SK-N-SH (cell line): ENCODE measurements at regions not wholly inside any gene's neighbourhood (a gene's known extent, or its start where the extent isn't known, plus 50 kb on each side); places are given as distances from the start of the nearest gene placed in this dataset.
A peak's percentile ranks its signal among the peaks of the same experiment; 100 is the strongest.

Source experiments
- CTCF ChIA-PET: fragments of 300-600, 350-600 bp; formaldehyde crosslinking; extraction: SDS; loops from one replicate; lab custom pipeline; 2021; lab: Yijun Ruan, JAX
- POLR2A ChIA-PET: fragments of 350-600 bp; sonication (Branson Sonifier 250); formaldehyde crosslinking; extraction: SDS; loops from one replicate; lab custom pipeline; 2020; ENCODE audit warnings: antibody characterized with exemption, inconsistent platforms; lab: Yijun Ruan, JAX
- DNase-seq: peaks from one replicate; pipeline ENCODE4 v3.0.0; 2012
- H2AFZ ChIP-seq: fragments of 200-600 bp; sonication (generic); 2 replicates; pipeline ENCODE4 v1.8.1; 2016; ENCODE audit warnings: antibody characterized with exemption, mild to moderate bottlenecking, low read depth
- H3F3A ChIP-seq: fragments of 200-600 bp; sonication (generic); replicated peaks from 2 replicates; pipeline ENCODE3; 2016; ENCODE audit warnings: antibody characterized with exemption, mild to moderate bottlenecking; ENCODE audit not compliant: insufficient read depth
- H3K27ac ChIP-seq, 2 experiments: fragments of 200-500 bp in 1 of 2; fragments of 200-600 bp in 1 of 2; sonication (Bioruptor generic) in 1 of 2; sonication (generic), shearing (Covaris generic) in 1 of 2; 2 replicates each; pipeline versions ENCODE4 v1.5.1 to v1.6.1; 2014 to 2016; ENCODE audit warnings: low read depth in 2 of 2, inconsistent platforms in 1 of 2, low read length in 1 of 2, mild to moderate bottlenecking in 1 of 2, mixed read lengths in 1 of 2
- H3K27me3 ChIP-seq: fragments of 200-600 bp; sonication (generic), shearing (Covaris generic); 2 replicates; pipeline ENCODE4 v1.6.1; 2016; ENCODE audit warnings: mixed run types; ENCODE audit not compliant: insufficient read depth
- H3K36me3 ChIP-seq, 2 experiments: fragments of 200-500 bp in 1 of 2; fragments of 200-600 bp in 1 of 2; sonication (Bioruptor generic) in 1 of 2; sonication (generic) in 1 of 2; replicated peaks in 1 of 2; 2 replicates each; pipeline versions ENCODE3 to v1.5.1; 2014 to 2016; ENCODE audit warnings: low read length in 1 of 2, mild to moderate bottlenecking in 1 of 2; ENCODE audit not compliant: insufficient read depth in 2 of 2, control insufficient read depth in 1 of 2
- H3K4me1 ChIP-seq, 2 experiments: fragments of 200-500 bp in 1 of 2; fragments of 200-600 bp in 1 of 2; sonication (Bioruptor generic) in 1 of 2; sonication (generic), shearing (Covaris generic) in 1 of 2; 2 replicates each; pipeline versions ENCODE4 v1.5.1 to v1.6.1; 2014 to 2016; ENCODE audit warnings: low read depth in 1 of 2, low read length in 1 of 2, mixed run types in 1 of 2; ENCODE audit not compliant: insufficient read depth in 2 of 2, control insufficient read depth in 1 of 2
- H3K4me2 ChIP-seq: fragments of 200-600 bp; sonication (generic), shearing (Covaris generic); 2 replicates; pipeline ENCODE4 v1.6.1; 2017; ENCODE audit warnings: mixed run types
- H3K4me3 ChIP-seq, 2 experiments: fragments of 200-500 bp in 1 of 2; fragments of 200-600 bp in 1 of 2; sonication (Bioruptor generic) in 1 of 2; sonication (generic), shearing (Covaris generic) in 1 of 2; 2 replicates each; pipeline versions ENCODE4 v1.5.1 to v1.8.1; 2014 to 2016; ENCODE audit warnings: low read depth in 2 of 2, inconsistent platforms in 1 of 2, low read length in 1 of 2, mild to moderate bottlenecking in 1 of 2, mixed read lengths in 1 of 2, moderate library complexity in 1 of 2
- H3K79me2 ChIP-seq: fragments of 200-600 bp; sonication (generic); 2 replicates; pipeline ENCODE4 v1.8.1; 2017; ENCODE audit warnings: mild to moderate bottlenecking; ENCODE audit not compliant: insufficient read depth
- H3K9ac ChIP-seq: fragments of 200-600 bp; sonication (generic); 2 replicates; pipeline ENCODE4 v1.6.1; 2017; ENCODE audit warnings: mixed run types
- H3K9me2 ChIP-seq: fragments of 200-600 bp; sonication (generic); 2 replicates; pipeline ENCODE4 v1.6.1; 2017; ENCODE audit warnings: mixed run types
- H3K9me3 ChIP-seq: fragments of 200-600 bp; sonication (generic); 2 replicates; pipeline ENCODE4 v1.6.1; 2017; ENCODE audit warnings: mixed run types, mild to moderate bottlenecking, moderate library complexity
- H4K20me1 ChIP-seq: fragments of 200-600 bp; sonication (generic); 2 replicates; pipeline ENCODE4 v1.6.1; 2017; ENCODE audit warnings: mild to moderate bottlenecking, mixed run types; ENCODE audit not compliant: insufficient read depth
- ELF1 ChIP-seq: IDR thresholded peaks from 2 replicates; pipeline ENCODE4 v1.4.0; 2012
- EP300 ChIP-seq, 2 experiments: IDR thresholded peaks; 2 replicates each; pipeline versions ENCODE4 v1.4.0 to v1.6.1; 2012; ENCODE audit warnings: borderline replicate concordance in 1 of 2, low read depth in 1 of 2, low read length in 1 of 2
- FOXJ3 ChIP-seq: sonication (generic); formaldehyde crosslinking; IDR thresholded peaks from 2 replicates; pipeline ENCODE4 v1.5.1; 2020; ENCODE audit warnings: mild to moderate bottlenecking, missing genetic modification reagents
- FOXM1 ChIP-seq: IDR thresholded peaks from 2 replicates; pipeline ENCODE4 v1.4.0; 2012; ENCODE audit warnings: low read depth, mild to moderate bottlenecking
- GABPA ChIP-seq: IDR thresholded peaks from 2 replicates; pipeline ENCODE4 v1.4.0; 2012; ENCODE audit warnings: low read depth, mild to moderate bottlenecking
- GATA2 ChIP-seq: sonication (generic); formaldehyde crosslinking; IDR thresholded peaks from 2 replicates; pipeline ENCODE4 v1.5.0; 2020; ENCODE audit warnings: mild to moderate bottlenecking, missing genetic modification reagents
- JUND ChIP-seq: IDR thresholded peaks from 2 replicates; pipeline ENCODE4 v1.4.0; 2012
- NFIC ChIP-seq: IDR thresholded peaks from 2 replicates; pipeline ENCODE4 v1.4.0; 2012; ENCODE audit warnings: borderline replicate concordance
- NRF1 ChIP-seq: IDR thresholded peaks from 2 replicates; pipeline ENCODE4 v1.6.1; 2012; ENCODE audit warnings: low read depth, mild to moderate bottlenecking, low read length
- RXRA ChIP-seq: IDR thresholded peaks from 2 replicates; pipeline ENCODE4 v1.4.0; 2012; ENCODE audit warnings: low read depth, mild to moderate bottlenecking, borderline replicate concordance
- TCF12 ChIP-seq: IDR thresholded peaks from 2 replicates; pipeline ENCODE4 v1.4.0; 2012
- TEAD4 ChIP-seq: IDR thresholded peaks from 2 replicates; pipeline ENCODE4 v1.4.0; 2012; ENCODE audit warnings: mild to moderate bottlenecking, borderline replicate concordance; ENCODE audit not compliant: insufficient read depth
- YY1 ChIP-seq: IDR thresholded peaks from 2 replicates; pipeline ENCODE4 v1.4.0; 2012; ENCODE audit warnings: low read depth, mild to moderate bottlenecking
- WGBS: methylation state at CpG from one replicate; pipeline ENCODE4 v1.1.6; 2017; ENCODE audit warnings: low lambda C conversion rate; 5-methylcytosine and 5-hydroxymethylcytosine counted together
- TF ChIP-seq, protein P1 (sequence below): IDR thresholded peaks from 2 replicates; pipeline ENCODE4 v1.4.0; 2012; ENCODE audit warnings: low read depth
- TF ChIP-seq, protein P2 (sequence below): IDR thresholded peaks from 2 replicates; pipeline ENCODE4; 2012

DNA sequence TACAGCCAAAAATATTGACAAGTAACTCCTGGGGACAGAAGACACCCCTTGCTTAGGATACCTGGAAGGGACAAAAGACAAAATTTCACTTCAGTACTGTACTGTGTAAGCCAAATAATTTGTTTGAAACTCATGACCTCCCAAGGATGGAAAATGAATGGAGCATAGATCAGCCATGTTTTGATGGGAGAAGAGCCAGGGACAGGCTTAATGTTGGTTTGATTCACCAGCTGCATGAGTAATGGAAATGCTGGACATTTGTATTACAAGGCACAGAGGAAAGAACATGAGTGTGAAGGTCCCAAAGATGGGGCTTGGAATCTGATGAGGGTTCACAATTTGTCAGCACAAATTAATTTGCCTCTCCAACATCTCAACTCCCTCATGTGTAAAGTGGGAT lies 122.8 kb downstream of the ENC1 start:
- Histone ChIP-seq H3K4me3 (no peak overlapping the region), H3K9me2 (no peaks in the 10 kb centered on the region), H4K20me1 (no peaks in the 10 kb centered on the region), H3K27me3 (no peaks in the 10 kb centered on the region), H3K9ac (no peak overlapping the region), H3K36me3 (no peaks in the 10 kb centered on the region), H3K9me3 (no peaks in the 10 kb centered on the region), H3F3A (peaks cover 15% of the 10 kb centered on the region), H2AFZ (no peak overlapping the region), H3K79me2 (no peaks in the 10 kb centered on the region), H3K4me2 (peak overlapping the region; percentile 44; the same call in 1 of the 2 replicates)
- POLR2A ChIA-PET = no interaction called here
- no peak for DNase-seq
- peak; percentile 65 for TF ChIP-seq NFIC
- no peak for TF ChIP-seq ELF1
- TF ChIP-seq, protein P1, sequence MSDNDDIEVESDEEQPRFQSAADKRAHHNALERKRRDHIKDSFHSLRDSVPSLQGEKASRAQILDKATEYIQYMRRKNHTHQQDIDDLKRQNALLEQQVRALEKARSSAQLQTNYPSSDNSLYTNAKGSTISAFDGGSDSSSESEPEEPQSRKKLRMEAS = no peak
- TF ChIP-seq FOXJ3 (CRISPR knock-in tag) = no peak
- no peak for TF ChIP-seq NRF1
- 0 out of 2 replicates have a peak, but pooled peaks have one; percentile 16 for TF ChIP-seq YY1
- TF ChIP-seq TEAD4 = no peak
- TF ChIP-seq TCF12 = peak; percentile 45
- TF ChIP-seq JUND = 0 out of 2 replicates have a peak, but pooled peaks have one; percentile 32
- TF ChIP-seq EP300 (IDR thresholded peaks at IDR 0.05; ENCODE audit: borderline replicate concordance in 1 of 2, low read depth in 1 of 2, low read length in 1 of 2) = peak in 1 of 2 experiments; percentile 18; a peak in 1 of 4 replicates
- TF ChIP-seq, protein P2, sequence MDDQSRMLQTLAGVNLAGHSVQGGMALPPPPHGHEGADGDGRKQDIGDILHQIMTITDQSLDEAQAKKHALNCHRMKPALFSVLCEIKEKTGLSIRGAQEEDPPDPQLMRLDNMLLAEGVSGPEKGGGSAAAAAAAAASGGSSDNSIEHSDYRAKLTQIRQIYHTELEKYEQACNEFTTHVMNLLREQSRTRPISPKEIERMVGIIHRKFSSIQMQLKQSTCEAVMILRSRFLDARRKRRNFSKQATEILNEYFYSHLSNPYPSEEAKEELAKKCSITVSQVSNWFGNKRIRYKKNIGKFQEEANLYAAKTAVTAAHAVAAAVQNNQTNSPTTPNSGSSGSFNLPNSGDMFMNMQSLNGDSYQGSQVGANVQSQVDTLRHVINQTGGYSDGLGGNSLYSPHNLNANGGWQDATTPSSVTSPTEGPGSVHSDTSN = peak; percentile 33
- TF ChIP-seq, all 33 proteins: peak for 6
- CTCF ChIA-PET = interaction anchor here (0.8 to 1.1 kb wide), 3 partner anchors 8 to 47 kb away, joined by 3 to 4 read pairs (median 3); no protein-coding TSS in a partner anchor
- H3K4me1 ChIP-seq = peaks cover 3 to 22% of the 10 kb centered on the region in 2 experiments; a peak in 3 of 4 replicates
- peak overlapping the region in 1 of 2 experiments; percentile 81; a peak in 2 of 4 replicates for H3K27ac ChIP-seq

DNA sequence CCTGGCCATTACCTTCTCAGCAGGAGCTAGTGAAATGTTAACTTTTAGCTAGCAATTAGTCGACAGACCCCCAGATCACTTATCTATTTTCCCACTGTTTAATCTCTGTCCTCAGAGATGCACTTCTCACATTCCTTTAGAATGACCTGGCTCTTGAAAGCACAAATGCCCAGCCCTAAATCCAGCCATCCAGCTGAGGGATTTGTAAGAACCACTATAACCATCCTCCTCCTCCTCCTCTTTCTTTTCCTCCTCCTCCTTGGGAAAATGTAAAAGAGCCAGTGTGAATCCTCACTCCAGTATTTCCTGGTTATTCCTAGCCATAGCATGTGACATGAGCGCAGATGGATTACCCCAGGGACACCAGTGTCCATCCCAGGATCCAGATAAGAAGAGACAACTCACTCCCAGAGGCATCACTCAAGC lies 124.3 kb downstream of the ENC1 start:
- TF ChIP-seq GATA2 (peak; percentile 17; the same call in 1 of the 2 replicates), YY1 (no peak), RXRA (no peak), FOXJ3 (CRISPR knock-in tag) (no peak), JUND (0 out of 2 replicates have a peak, but pooled peaks have one; percentile 17), GABPA (no peak), FOXM1 (no peak)
- TF ChIP-seq, protein P2 = peak; percentile 5; the same call in 1 of the 2 replicates
- TF ChIP-seq, all 33 proteins: peak for 3
- Histone ChIP-seq H3K9me2 (no peaks in the 10 kb centered on the region), H3F3A (peaks cover 15% of the 10 kb centered on the region), H3K9ac (no peak overlapping the region), H4K20me1 (no peaks in the 10 kb centered on the region), H3K4me3 (no peak overlapping the region), H3K4me2 (peak overlapping the region; percentile 3), H2AFZ (peak overlapping the region; percentile 64; the same call in 1 of the 2 replicates), H3K79me2 (no peaks in the 10 kb centered on the region), H3K4me1 (peaks cover 3 to 22% of the 10 kb centered on the region in 2 experiments; a peak in 3 of 4 replicates), H3K36me3 (no peaks in the 10 kb centered on the region), H3K27ac (peak overlapping the region in 1 of 2 experiments; percentile 81; a peak in 2 of 4 replicates), H3K9me3 (no peaks in the 10 kb centered on the region), H3K27me3 (no peaks in the 10 kb centered on the region)
- DNase-seq = no peak
- POLR2A ChIA-PET = no interaction called here
- 84% methylated on average over 2 of the region's 2 CpGs for WGBS
- CTCF ChIA-PET = interaction anchor here (1.5 kb wide), 1 partner anchor 614 kb away, joined by 5 read pairs; no protein-coding TSS in a partner anchor
